CD8-positive, alpha-beta memory T cell (primary cell): ENCODE measurements at regions not wholly inside any gene's neighbourhood (a gene's known extent, or its start where the extent isn't known, plus 50 kb on each side); places are given as distances from the start of the nearest gene placed in this dataset.

Experiments
- CTCF ChIA-PET: fragments of 350-600 bp; sonication (Branson Sonifier 250); formaldehyde crosslinking; loops from one replicate; lab custom pipeline; 2021; ENCODE audit warnings: antibody characterized with exemption; lab: Charles Lee
- POLR2A ChIA-PET: fragments of 350-600 bp; sonication (Branson Sonifier 250); formaldehyde crosslinking; loops from one replicate; lab custom pipeline; 2021; ENCODE audit warnings: antibody characterized with exemption; lab: Charles Lee
- DNase-seq, 5 donors: peaks; one replicate each; pipeline versions ENCODE4 v3.0.0 to v3.0.0-alpha.2; 2020 to 2022; ENCODE audit warnings: mixed read lengths in 1 of 5
- H3K27ac ChIP-seq: one replicate; pipeline ENCODE4 v1.7.0; 2013; ENCODE audit warnings: low read depth, mild to moderate bottlenecking, low read length, moderate library complexity
- H3K27me3 ChIP-seq: 2 replicates; pipeline ENCODE4 v1.7.0; 2013; ENCODE audit warnings: low read length, mild to moderate bottlenecking; ENCODE audit not compliant: insufficient read depth, poor library complexity, severe bottlenecking
- H3K36me3 ChIP-seq: 2 replicates; pipeline ENCODE4 v1.7.0; 2013; ENCODE audit warnings: mild to moderate bottlenecking, low read length, moderate library complexity; ENCODE audit not compliant: insufficient read depth
- H3K4me1 ChIP-seq: 2 replicates; pipeline ENCODE4 v1.7.0; 2013; ENCODE audit warnings: mild to moderate bottlenecking, low read length, moderate library complexity; ENCODE audit not compliant: insufficient read depth
- H3K4me3 ChIP-seq: 2 replicates; pipeline ENCODE4 v1.7.0; 2013; ENCODE audit warnings: mild to moderate bottlenecking, low read length
- H3K9me3 ChIP-seq: 2 replicates; pipeline ENCODE4 v1.7.0; 2013; ENCODE audit warnings: mild to moderate bottlenecking, low read length
- H3K27ac Mint-ChIP-seq, 8 donors: one replicate each; pipeline ENCODE4 v1.8.0; 2020 to 2021; ENCODE audit warnings: mixed read lengths in 8 of 8, mild to moderate bottlenecking in 6 of 8, inconsistent platforms in 3 of 8, moderate library complexity in 3 of 8
- H3K27me3 Mint-ChIP-seq, 2 donors: one replicate each; pipeline ENCODE4 v1.8.0; 2020 to 2021; ENCODE audit warnings: mixed read lengths in 2 of 2, mild to moderate bottlenecking in 1 of 2, moderate library complexity in 1 of 2
- H3K36me3 Mint-ChIP-seq, 3 donors: one replicate each; pipeline ENCODE4 v1.8.0; 2020 to 2021; ENCODE audit warnings: mixed read lengths in 3 of 3, inconsistent platforms in 1 of 3, mild to moderate bottlenecking in 1 of 3
- H3K4me1 Mint-ChIP-seq, 3 donors: one replicate each; pipeline ENCODE4 v1.8.0; 2020 to 2021; ENCODE audit warnings: mixed read lengths in 3 of 3, inconsistent platforms in 1 of 3, mild to moderate bottlenecking in 1 of 3
- H3K4me3 Mint-ChIP-seq, 7 donors: one replicate each; pipeline ENCODE4 v1.8.0; 2020 to 2021; ENCODE audit warnings: mixed read lengths in 7 of 7, mild to moderate bottlenecking in 6 of 7, moderate library complexity in 4 of 7, inconsistent platforms in 2 of 7
- H3K9me3 Mint-ChIP-seq, 5 donors: one replicate each; pipeline ENCODE4 v1.8.0; 2020 to 2022; ENCODE audit warnings: mixed read lengths in 5 of 5, mild to moderate bottlenecking in 3 of 5, moderate library complexity in 2 of 5, inconsistent platforms in 1 of 5

DNA sequence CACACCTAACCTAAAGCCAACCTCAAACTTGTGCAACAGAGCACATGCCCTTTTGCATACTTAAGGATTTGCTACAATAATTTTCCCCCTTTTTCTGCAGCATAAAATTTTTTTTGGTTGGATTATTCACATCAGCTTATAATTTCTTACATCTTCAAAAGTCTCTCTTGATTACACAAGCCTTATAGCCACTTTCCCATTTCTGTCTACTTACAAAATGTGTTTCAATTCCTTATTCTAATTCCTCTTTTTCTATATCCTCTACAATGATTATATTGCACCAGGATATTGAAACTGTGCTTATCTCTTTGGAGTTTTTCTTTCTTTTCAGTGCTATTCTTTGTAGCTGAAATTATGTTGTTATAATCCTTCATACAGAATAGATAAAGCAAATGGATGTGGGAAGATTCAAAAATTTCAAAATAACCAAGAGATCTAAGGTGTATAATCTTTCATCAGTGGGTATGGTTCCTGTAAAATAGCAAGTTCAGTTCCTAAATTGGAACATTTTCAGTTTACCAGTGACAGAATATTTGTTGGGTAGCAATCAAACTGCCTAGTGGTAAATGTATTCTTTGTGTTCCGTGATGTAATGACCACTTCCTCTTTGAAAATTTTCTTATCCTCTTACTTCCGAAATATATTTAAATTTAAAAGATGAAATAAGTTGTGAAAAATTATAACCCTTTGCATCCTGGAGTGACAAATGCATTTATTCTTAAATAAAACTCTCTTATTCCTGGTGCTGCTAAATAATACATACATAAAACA lies 386.8 kb upstream of the CHD1 start:
- Histone ChIP-seq H3K4me1 (no peaks in the 10 kb centered on the region), H3K27me3 (no peaks in the 10 kb centered on the region), H3K9me3 (no peaks in the 10 kb centered on the region), H3K27ac (no peak overlapping the region), H3K4me3 (no peak overlapping the region), H3K36me3 (no peaks in the 10 kb centered on the region)
- H3K4me1 Mint-ChIP-seq: no peaks in the 10 kb centered on the region
- no peak overlapping the region for H3K27ac Mint-ChIP-seq
- no peaks in the 10 kb centered on the region for H3K27me3 Mint-ChIP-seq
- DNase-seq: no peak
- H3K36me3 Mint-ChIP-seq: no peaks in the 10 kb centered on the region
- no peak overlapping the region for H3K4me3 Mint-ChIP-seq
- CTCF ChIA-PET: no interaction called here
- peaks cover 0 to 4% (median 0%) of the 10 kb centered on the region in 5 donors for H3K9me3 Mint-ChIP-seq
- POLR2A ChIA-PET: no interaction called here

DNA sequence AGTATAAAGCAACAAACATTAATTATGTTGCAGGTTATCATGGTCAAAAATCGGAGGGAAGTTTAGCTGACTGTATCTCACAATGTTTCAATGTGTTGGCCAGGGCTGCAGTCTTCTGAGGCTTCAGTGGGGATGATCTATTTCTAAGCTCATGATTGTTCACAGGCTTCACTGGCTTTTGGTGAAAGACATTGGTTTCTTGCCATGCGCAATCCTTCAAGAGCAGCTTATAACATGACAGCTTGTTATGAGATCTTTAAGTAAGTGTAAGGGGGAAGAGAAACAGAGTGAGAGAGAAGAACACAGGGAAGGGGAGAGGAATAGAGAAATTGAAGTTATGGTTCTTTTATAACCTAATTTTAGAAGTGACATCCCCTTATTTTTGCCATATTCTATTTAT lies 385.9 kb upstream of the CHD1 start:
- DNase-seq: no peak
- Histone ChIP-seq H3K27me3 (no peaks in the 10 kb centered on the region), H3K27ac (no peak overlapping the region), H3K9me3 (no peaks in the 10 kb centered on the region), H3K4me3 (no peak overlapping the region), H3K4me1 (no peaks in the 10 kb centered on the region), H3K36me3 (no peaks in the 10 kb centered on the region)
- Mint-ChIP-seq H3K27me3 (no peaks in the 10 kb centered on the region), H3K36me3 (no peaks in the 10 kb centered on the region), H3K27ac (no peak overlapping the region), H3K4me3 (no peak overlapping the region), H3K4me1 (no peaks in the 10 kb centered on the region), H3K9me3 (peaks cover 0 to 4% (median 0%) of the 10 kb centered on the region in 5 donors)
- CTCF ChIA-PET: no interaction called here
- POLR2A ChIA-PET: no interaction called here

DNA sequence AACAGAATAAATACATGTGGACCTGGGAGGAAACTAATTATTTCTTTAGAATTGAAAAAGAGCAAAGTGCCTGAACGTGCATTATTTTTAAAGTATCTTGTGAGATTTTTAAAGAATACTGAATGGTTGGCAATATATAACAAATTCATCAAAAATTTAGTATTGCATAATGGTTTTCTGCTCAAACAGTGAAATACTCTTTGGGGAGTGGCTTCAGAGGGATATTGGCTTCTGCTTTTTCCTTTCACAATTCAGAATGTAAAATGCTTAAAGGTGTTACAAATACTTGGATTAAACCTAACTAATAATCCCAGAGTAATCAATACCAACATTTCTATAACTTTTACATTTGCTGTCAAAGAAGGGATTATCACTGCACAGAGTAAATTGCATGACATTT lies 379.3 kb upstream of the CHD1 start:
- Mint-ChIP-seq H3K4me1 (no peaks in the 10 kb centered on the region), H3K9me3 (peaks cover 0 to 4% (median 0%) of the 10 kb centered on the region in 5 donors), H3K27me3 (no peaks in the 10 kb centered on the region), H3K36me3 (no peaks in the 10 kb centered on the region), H3K27ac (no peak overlapping the region), H3K4me3 (no peak overlapping the region)
- DNase-seq: no peak
- no peak overlapping the region for H3K4me3 ChIP-seq
- no peaks in the 10 kb centered on the region for H3K9me3 ChIP-seq
- no peak overlapping the region for H3K27ac ChIP-seq
- POLR2A ChIA-PET: no interaction called here
- H3K36me3 ChIP-seq: no peaks in the 10 kb centered on the region
- H3K27me3 ChIP-seq: no peaks in the 10 kb centered on the region
- CTCF ChIA-PET: no interaction called here
- no peaks in the 10 kb centered on the region for H3K4me1 ChIP-seq

DNA sequence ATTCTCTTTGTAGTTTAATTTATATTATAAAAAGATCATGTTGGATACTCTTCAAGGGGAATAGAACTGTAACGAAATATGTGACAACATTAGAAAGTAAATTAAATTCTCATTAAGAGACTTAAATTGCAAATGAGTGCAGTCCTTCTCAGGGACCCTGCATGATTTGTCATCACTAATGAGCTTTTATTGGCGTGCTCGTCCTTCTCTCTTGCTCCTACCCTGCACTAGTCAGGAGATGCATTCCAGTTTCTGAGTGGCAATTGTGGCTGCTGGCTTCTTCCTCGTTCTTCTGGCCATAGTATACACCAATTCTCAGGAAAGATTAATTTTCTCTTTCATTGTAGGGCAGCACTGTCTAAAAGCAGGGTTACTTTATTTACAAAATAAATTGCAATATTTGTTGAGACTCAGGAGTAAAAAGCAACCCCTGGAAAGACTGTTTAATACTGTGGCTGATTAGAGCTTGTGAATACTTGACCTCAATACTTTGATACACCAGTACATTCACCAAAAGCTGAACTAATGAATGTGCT lies 376.3 kb upstream of the CHD1 start:
- peaks cover 2 to 5% (median 3%) of the 10 kb centered on the region in 5 donors for H3K9me3 Mint-ChIP-seq
- Histone ChIP-seq H3K27me3 (no peaks in the 10 kb centered on the region), H3K9me3 (no peaks in the 10 kb centered on the region), H3K36me3 (no peaks in the 10 kb centered on the region), H3K4me3 (no peak overlapping the region), H3K27ac (no peak overlapping the region), H3K4me1 (no peaks in the 10 kb centered on the region)
- DNase-seq: no peak
- CTCF ChIA-PET: no interaction called here
- POLR2A ChIA-PET: no interaction called here
- H3K4me3 Mint-ChIP-seq: no peak overlapping the region
- no peaks in the 10 kb centered on the region for H3K4me1 Mint-ChIP-seq
- no peaks in the 10 kb centered on the region for H3K36me3 Mint-ChIP-seq
- H3K27me3 Mint-ChIP-seq: no peaks in the 10 kb centered on the region
- no peak overlapping the region for H3K27ac Mint-ChIP-seq

DNA sequence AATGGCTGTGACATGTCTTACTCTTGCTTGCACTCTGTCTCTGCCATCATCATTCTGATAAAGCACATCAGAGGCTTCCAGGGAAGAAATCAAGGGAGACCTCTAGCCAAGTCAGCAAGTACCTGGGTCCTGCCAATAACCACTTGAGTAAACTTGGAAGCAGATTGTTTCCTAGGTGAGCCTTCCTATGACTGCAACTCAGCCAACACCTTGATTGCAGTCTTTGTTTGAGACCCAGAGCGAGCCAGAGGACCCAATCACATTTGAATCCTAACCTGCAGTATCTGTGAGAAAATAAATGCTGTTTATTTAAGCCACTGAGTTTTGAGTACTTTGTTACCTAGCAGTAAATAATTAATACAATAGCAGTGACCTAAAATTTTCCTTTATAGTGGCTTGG lies 356.8 kb upstream of the CHD1 start:
- Mint-ChIP-seq H3K4me1 (no peaks in the 10 kb centered on the region), H3K27me3 (no peaks in the 10 kb centered on the region), H3K9me3 (peaks cover 0 to 1% (median 0%) of the 10 kb centered on the region in 5 donors), H3K36me3 (no peaks in the 10 kb centered on the region), H3K27ac (no peak overlapping the region), H3K4me3 (no peak overlapping the region)
- CTCF ChIA-PET: no interaction called here
- no peaks in the 10 kb centered on the region for H3K9me3 ChIP-seq
- no peaks in the 10 kb centered on the region for H3K36me3 ChIP-seq
- no peak overlapping the region for H3K27ac ChIP-seq
- no peaks in the 10 kb centered on the region for H3K27me3 ChIP-seq
- DNase-seq: no peak
- POLR2A ChIA-PET: no interaction called here
- no peaks in the 10 kb centered on the region for H3K4me1 ChIP-seq
- no peak overlapping the region for H3K4me3 ChIP-seq

DNA sequence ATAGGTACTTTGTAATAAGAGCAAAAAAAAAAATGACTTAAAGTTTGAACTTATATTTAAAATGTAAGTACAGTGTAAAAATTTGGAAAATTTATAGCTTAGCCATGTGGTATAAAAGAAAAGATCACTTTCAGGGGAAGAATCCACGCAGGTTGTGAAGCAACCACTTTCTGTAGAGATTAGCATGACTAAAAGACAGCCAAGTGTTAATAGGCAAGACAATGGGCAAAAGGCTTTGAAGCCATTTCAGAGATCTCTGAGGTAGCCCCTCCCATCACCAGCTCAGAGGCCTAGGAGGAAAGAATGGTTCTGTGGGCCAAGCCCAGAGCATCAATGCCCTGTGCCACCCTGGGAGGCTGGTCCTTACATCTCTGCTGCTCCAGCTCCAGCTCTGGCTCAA lies 346.3 kb upstream of the CHD1 start:
- Histone ChIP-seq H3K4me3 (no peak overlapping the region), H3K36me3 (no peaks in the 10 kb centered on the region), H3K27me3 (no peaks in the 10 kb centered on the region), H3K27ac (no peak overlapping the region), H3K4me1 (no peaks in the 10 kb centered on the region), H3K9me3 (no peaks in the 10 kb centered on the region)
- Mint-ChIP-seq H3K9me3 (peaks cover 2 to 13% (median 6%) of the 10 kb centered on the region in 5 donors), H3K36me3 (no peaks in the 10 kb centered on the region), H3K27me3 (no peaks in the 10 kb centered on the region), H3K4me3 (no peak overlapping the region), H3K27ac (no peak overlapping the region), H3K4me1 (no peaks in the 10 kb centered on the region)
- ChIA-PET CTCF (no interaction called here), POLR2A (no interaction called here)
- DNase-seq: no peak

DNA sequence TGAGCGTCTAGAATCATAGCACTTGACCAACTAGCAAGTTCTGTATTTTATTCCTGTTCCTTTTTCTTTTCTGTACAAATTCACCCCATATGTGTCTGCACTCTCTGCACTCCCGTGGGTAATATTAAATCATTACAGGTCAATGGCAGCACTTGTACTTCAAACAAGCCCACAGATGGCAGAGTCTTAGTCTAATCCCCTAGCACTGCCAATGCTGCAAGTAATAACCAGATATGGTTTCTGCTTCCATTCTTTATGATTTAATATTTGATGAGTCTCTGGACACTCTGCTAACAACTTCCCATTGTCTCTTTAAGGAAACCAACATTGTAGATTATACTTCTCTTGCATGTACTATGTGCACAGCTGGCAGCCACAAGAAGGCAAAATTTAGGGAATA lies 343.8 kb upstream of the CHD1 start:
- Mint-ChIP-seq H3K36me3 (no peaks in the 10 kb centered on the region), H3K4me3 (no peak overlapping the region), H3K27ac (no peak overlapping the region), H3K9me3 (peaks cover 2 to 16% (median 6%) of the 10 kb centered on the region in 5 donors), H3K4me1 (no peaks in the 10 kb centered on the region), H3K27me3 (no peaks in the 10 kb centered on the region)
- no peaks in the 10 kb centered on the region for H3K4me1 ChIP-seq
- H3K9me3 ChIP-seq: no peaks in the 10 kb centered on the region
- H3K4me3 ChIP-seq: no peak overlapping the region
- ChIA-PET CTCF (no interaction called here), POLR2A (no interaction called here)
- no peaks in the 10 kb centered on the region for H3K27me3 ChIP-seq
- no peak for DNase-seq
- no peak overlapping the region for H3K27ac ChIP-seq
- H3K36me3 ChIP-seq: no peaks in the 10 kb centered on the region

DNA sequence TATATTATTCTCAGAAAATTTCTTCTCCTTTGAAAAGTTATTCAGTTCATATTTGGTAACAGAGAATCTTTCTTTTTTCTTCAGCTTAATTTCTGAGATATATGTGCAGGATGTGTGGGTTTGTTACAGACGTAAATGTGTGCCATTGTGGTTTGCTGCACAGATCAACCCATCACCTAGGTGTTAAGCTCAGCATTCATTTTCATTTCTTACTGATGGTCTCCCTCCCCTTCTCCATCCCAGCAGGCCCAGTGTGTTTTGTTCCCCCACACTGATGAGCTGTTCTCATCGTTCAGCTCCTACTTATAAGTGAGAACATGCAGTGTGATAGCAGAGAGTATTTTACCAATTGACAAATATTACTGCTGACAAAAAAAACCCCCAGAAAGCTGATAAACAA lies 330.0 kb upstream of the CHD1 start:
- Mint-ChIP-seq H3K4me3 (peak overlapping the region in 2 of 7 donors; percentile 2 to 16), H3K27me3 (peaks cover 0 to 2% of the 10 kb centered on the region in 2 donors), H3K9me3 (peaks cover 16 to 26% (median 20%) of the 10 kb centered on the region in 5 donors), H3K4me1 (peaks cover 0 to 2% (median 0%) of the 10 kb centered on the region in 3 donors), H3K27ac (peak overlapping the region in 6 of 8 donors; percentile 7 to 82 (median 62)), H3K36me3 (peaks cover 0 to 10% (median 0%) of the 10 kb centered on the region in 3 donors)
- H3K27ac ChIP-seq: no peak overlapping the region
- no peaks in the 10 kb centered on the region for H3K36me3 ChIP-seq
- H3K9me3 ChIP-seq: peaks cover 5% of the 10 kb centered on the region
- ChIA-PET POLR2A (no interaction called here), CTCF (no interaction called here)
- peak in 1 of 5 donors; percentile 36 for DNase-seq
- no peaks in the 10 kb centered on the region for H3K4me1 ChIP-seq
- no peak overlapping the region for H3K4me3 ChIP-seq
- H3K27me3 ChIP-seq: no peaks in the 10 kb centered on the region
